Skeletal muscle tissue (tissue), 3 donors: ENCODE measurements at regions not wholly inside any gene's neighbourhood (a gene's known extent, or its start where the extent isn't known, plus 50 kb on each side); places are given as distances from the start of the nearest gene placed in this dataset.

Experiments
- H3K27ac ChIP-seq: one replicate; pipeline ENCODE4 v1.7.0; 2013; ENCODE audit warnings: mild to moderate bottlenecking, low read depth, low read length, inconsistent platforms
- H3K27me3 ChIP-seq, 3 donors: one replicate each; pipeline ENCODE4 v1.7.0; 2013; ENCODE audit warnings: low read length in 3 of 3; ENCODE audit not compliant: control insufficient read depth in 3 of 3, insufficient read depth in 3 of 3
- H3K36me3 ChIP-seq, 3 donors: one replicate each; pipeline ENCODE4 v1.7.0; 2013; ENCODE audit warnings: low read length in 3 of 3; ENCODE audit not compliant: control insufficient read depth in 3 of 3, insufficient read depth in 3 of 3
- H3K4me1 ChIP-seq, 3 donors: one replicate each; pipeline ENCODE4 v1.7.0; 2013; ENCODE audit warnings: low read length in 3 of 3, mild to moderate bottlenecking in 3 of 3; ENCODE audit not compliant: control insufficient read depth in 3 of 3, insufficient read depth in 3 of 3
- H3K4me3 ChIP-seq, 3 donors: one replicate each; pipeline ENCODE4 v1.7.0; 2013; ENCODE audit warnings: low read length in 3 of 3
- H3K9ac ChIP-seq, 3 donors: one replicate each; pipeline ENCODE4 v1.7.0; 2013; ENCODE audit warnings: low read length in 3 of 3, mild to moderate bottlenecking in 3 of 3, moderate library complexity in 2 of 3, low read depth in 1 of 3
- H3K9me3 ChIP-seq, 3 donors: one replicate each; pipeline ENCODE4 v1.7.0; 2013; ENCODE audit warnings: low read length in 3 of 3; ENCODE audit not compliant: control insufficient read depth in 3 of 3
- donor health status: Osteomylitis.

DNA sequence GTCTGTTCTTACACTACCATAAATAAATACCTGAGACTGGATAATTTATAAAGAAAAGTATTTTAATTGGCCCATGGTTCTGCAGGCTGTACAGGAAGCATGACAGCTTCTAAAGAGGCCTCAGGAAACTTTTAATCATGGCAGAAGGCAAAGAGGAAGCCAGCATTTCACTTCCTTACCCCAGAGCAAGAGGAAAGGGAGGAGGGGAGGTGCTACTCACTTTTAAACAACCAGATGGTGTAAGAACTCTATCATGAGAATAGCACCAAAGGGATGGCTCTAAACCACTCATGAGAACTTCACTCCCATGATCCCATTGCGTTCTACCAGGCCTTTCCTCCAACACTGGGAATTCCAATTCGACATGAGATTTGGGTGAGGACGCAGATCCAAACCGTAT is 344.4 kb upstream of the SLC39A10 start:
- Histone ChIP-seq H3K9ac (no peak overlapping the region), H3K36me3 (no peaks in the 10 kb centered on the region), H3K4me1 (no peaks in the 10 kb centered on the region), H3K4me3 (no peak overlapping the region), H3K9me3 (no peaks in the 10 kb centered on the region), H3K27ac (no peak overlapping the region), H3K27me3 (no peaks in the 10 kb centered on the region)

- H3K27me3 ChIP-seq, result no peaks in the 10 kb centered on the region
- H3K4me3 ChIP-seq, result no peak overlapping the region
These were observed 348.9 kb upstream of the SLC39A10 start for GRCh38 chr2:195308163-195308562.

DNA sequence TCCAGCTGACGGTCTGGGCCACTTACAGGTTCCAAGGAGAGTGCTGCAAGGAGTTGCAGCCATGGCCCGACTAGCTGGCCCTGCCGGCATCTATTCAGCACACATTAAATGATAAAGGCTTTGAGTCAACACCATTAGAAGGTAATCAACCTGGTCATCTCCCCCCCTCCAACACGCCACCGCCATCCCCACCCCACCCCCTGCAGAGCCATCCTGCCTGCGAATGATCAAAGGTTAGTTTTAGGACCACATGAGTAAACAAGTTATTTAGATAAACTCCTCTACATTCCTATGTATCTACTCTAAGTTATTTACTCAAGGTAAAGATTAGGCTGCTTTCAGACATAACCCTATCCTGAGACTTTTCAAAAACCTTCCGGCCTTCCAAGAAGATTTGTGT is 349.3 kb upstream of the SLC39A10 start:
- no peaks in the 10 kb centered on the region for H3K36me3 ChIP-seq
- H3K27me3 ChIP-seq, result no peaks in the 10 kb centered on the region
- no peak overlapping the region for H3K9ac ChIP-seq
- no peaks in the 10 kb centered on the region for H3K9me3 ChIP-seq
- no peaks in the 10 kb centered on the region for H3K4me1 ChIP-seq
- H3K4me3 ChIP-seq, result no peak overlapping the region
- no peak overlapping the region for H3K27ac ChIP-seq

More at GRCh38 chr2:195308163-195308562, 348.9 kb upstream of the SLC39A10 start:
- no peaks in the 10 kb centered on the region for H3K36me3 ChIP-seq
- H3K27ac ChIP-seq, result no peak overlapping the region
- no peak overlapping the region for H3K9ac ChIP-seq
- no peaks in the 10 kb centered on the region for H3K4me1 ChIP-seq
- no peaks in the 10 kb centered on the region for H3K9me3 ChIP-seq

DNA sequence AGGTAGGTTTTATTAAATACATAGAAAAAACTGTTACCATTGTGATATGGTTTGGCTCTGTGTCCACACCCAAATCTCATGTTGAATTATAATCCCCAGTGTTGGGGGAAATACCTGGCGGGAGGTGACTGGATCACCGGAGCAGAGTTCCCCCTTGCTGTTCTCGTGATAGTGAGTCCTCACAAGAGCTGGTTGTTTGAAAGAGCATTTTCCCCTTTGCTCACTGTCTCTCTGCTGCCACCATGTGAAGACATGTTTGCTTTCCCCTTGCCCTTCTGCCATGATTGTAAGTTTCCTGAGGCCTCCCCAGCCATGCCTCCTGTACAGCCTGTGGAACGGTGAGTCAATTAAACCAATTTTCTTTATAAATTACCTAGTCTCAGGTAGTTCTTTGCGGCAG is 352.7 kb upstream of the SLC39A10 start:
- Histone ChIP-seq H3K36me3 (no peaks in the 10 kb centered on the region), H3K4me1 (no peaks in the 10 kb centered on the region), H3K27ac (no peak overlapping the region), H3K9ac (no peak overlapping the region), H3K27me3 (no peaks in the 10 kb centered on the region), H3K4me3 (no peak overlapping the region), H3K9me3 (no peaks in the 10 kb centered on the region)

GRCh38 chr2:195300631-195301030 is 356.4 kb upstream of the SLC39A10 start:
- Histone ChIP-seq H3K27me3 (no peaks in the 10 kb centered on the region), H3K9ac (no peak overlapping the region), H3K4me1 (no peaks in the 10 kb centered on the region), H3K9me3 (no peaks in the 10 kb centered on the region), H3K27ac (no peak overlapping the region), H3K36me3 (no peaks in the 10 kb centered on the region), H3K4me3 (no peak overlapping the region)

DNA sequence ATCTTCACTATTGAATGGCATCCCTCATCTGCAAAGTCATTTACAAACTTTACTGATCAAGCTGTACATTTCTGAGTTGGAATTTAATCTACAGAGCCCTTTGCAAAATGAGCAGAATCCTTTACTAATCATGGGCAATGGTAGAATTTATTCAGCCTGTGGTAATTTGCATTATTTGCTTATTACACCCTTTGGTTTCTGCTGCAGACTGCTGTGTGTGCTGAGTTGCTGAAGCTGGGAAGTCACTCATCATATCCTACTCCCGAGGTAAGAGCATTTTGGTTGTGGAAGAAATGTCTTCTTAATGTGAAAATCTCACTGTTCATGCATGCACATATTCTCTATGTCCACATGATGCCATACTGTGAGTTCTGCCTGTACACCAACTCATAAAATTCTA is 357.4 kb upstream of the SLC39A10 start:
- Histone ChIP-seq H3K9ac (no peak overlapping the region), H3K4me3 (no peak overlapping the region), H3K4me1 (no peaks in the 10 kb centered on the region), H3K36me3 (no peaks in the 10 kb centered on the region), H3K9me3 (no peaks in the 10 kb centered on the region), H3K27ac (no peak overlapping the region), H3K27me3 (no peaks in the 10 kb centered on the region)

GRCh38 chr2:195296490-195296889 is 360.5 kb upstream of the SLC39A10 start:
- Histone ChIP-seq H3K27ac (no peak overlapping the region), H3K9ac (no peak overlapping the region), H3K4me3 (no peak overlapping the region), H3K4me1 (no peaks in the 10 kb centered on the region), H3K9me3 (no peaks in the 10 kb centered on the region), H3K36me3 (no peaks in the 10 kb centered on the region), H3K27me3 (no peaks in the 10 kb centered on the region)

- Histone ChIP-seq H3K9me3 (no peaks in the 10 kb centered on the region), H3K36me3 (no peaks in the 10 kb centered on the region), H3K27ac (no peak overlapping the region), H3K4me3 (no peak overlapping the region), H3K9ac (no peak overlapping the region), H3K4me1 (no peaks in the 10 kb centered on the region), H3K27me3 (no peaks in the 10 kb centered on the region)
These were observed 367.9 kb upstream of the SLC39A10 start for GRCh38 chr2:195289081-195289480.

GRCh38 chr2:195279840-195280427 is 377.1 kb upstream of the SLC39A10 start:
- Histone ChIP-seq H3K4me3 (no peak overlapping the region), H3K27me3 (no peaks in the 10 kb centered on the region), H3K9ac (no peak overlapping the region), H3K36me3 (no peaks in the 10 kb centered on the region), H3K27ac (no peak overlapping the region), H3K9me3 (no peaks in the 10 kb centered on the region), H3K4me1 (no peaks in the 10 kb centered on the region)

DNA sequence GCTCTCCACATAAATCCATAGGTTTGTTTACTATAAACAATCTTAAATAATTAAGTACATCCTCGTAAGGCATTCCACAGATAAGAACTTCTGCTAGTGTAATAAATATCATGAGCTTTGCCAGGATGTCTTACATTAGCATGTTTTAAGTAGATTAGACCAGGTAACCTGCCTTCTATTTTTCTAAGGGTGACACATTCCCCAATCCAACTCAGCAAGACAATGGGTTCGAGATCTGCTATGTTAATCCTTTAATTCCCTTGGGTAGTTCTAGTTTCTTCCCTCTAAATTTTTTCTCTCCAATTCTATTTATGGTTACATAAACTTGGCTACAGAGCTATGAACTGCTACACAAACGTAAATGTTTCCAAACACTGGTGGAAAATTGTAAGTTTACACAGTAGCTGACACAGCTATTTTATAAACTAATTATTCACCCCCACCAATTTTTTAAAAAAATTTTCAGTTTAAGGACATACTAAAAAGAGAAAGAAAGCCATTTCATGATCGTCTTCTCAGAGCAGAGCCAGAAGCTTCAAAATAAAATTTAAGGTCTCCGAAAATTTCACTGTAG is 386.5 kb upstream of the SLC39A10 start:
- Histone ChIP-seq H3K9ac (no peak overlapping the region), H3K4me1 (no peaks in the 10 kb centered on the region), H3K36me3 (no peaks in the 10 kb centered on the region), H3K4me3 (no peak overlapping the region), H3K27ac (no peak overlapping the region), H3K27me3 (no peaks in the 10 kb centered on the region), H3K9me3 (no peaks in the 10 kb centered on the region)
